ENCODE measurements at regions not wholly inside any gene's neighbourhood (a gene's known extent, or its start where the extent isn't known, plus 50 kb on each side); places are given as distances from the start of the nearest gene placed in this dataset.

GRCh38 chr4:169330095-169330494, 59.3 kb upstream of the SH3RF1 start:
- TF ChIP-seq POLR2A (IDR thresholded peaks at IDR 0.05) (no peak), POLR2AphosphoS5 (IDR thresholded peaks at IDR 0.05) (no peak), CTCF (IDR thresholded peaks at IDR 0.05) (no peak)
